PFSK-1 (cell line): ENCODE measurements at regions not wholly inside any gene's neighbourhood (a gene's known extent, or its start where the extent isn't known, plus 50 kb on each side); places are given as distances from the start of the nearest gene placed in this dataset.

Experiments
- FOXP2 ChIP-seq: optimal IDR thresholded peaks from 2 replicates; pipeline ENCODE3; 2011; ENCODE audit warnings: borderline replicate concordance, control low read depth, inconsistent platforms; ENCODE audit not compliant: insufficient read depth; ENCODE audit errors: extremely low read length, extremely low read depth
- POLR2AphosphoS5 ChIP-seq: IDR thresholded peaks from 2 replicates; pipeline ENCODE4 v1.6.1; 2012; ENCODE audit warnings: low read depth, mild to moderate bottlenecking, control low read depth, low read length, moderate library complexity
- REST ChIP-seq, 2 experiments: IDR thresholded peaks; 2 replicates each; pipeline versions ENCODE4 v1.6.1 to v1.8.0; 2011 to 2012; ENCODE audit warnings: low read depth in 2 of 2, low read length in 2 of 2, control low read depth in 1 of 2, inconsistent platforms in 1 of 2, mild to moderate bottlenecking in 1 of 2, moderate library complexity in 1 of 2; ENCODE audit not compliant: insufficient read depth in 1 of 2
- SIN3A ChIP-seq: IDR thresholded peaks from 2 replicates; pipeline ENCODE4 v1.6.1; 2012; ENCODE audit warnings: mild to moderate bottlenecking, low read length, moderate library complexity, borderline replicate concordance; ENCODE audit not compliant: insufficient read depth
- TAF1 ChIP-seq: IDR thresholded peaks from 2 replicates; pipeline ENCODE4 v1.6.1; 2012; ENCODE audit warnings: low read length, control low read depth, borderline replicate concordance; ENCODE audit not compliant: insufficient read depth

GRCh38 chr22:48631288-48631863 is 1196.3 kb downstream of the BRD1 start:
- TF ChIP-seq TAF1 = no peak
- TF ChIP-seq REST (IDR thresholded peaks at IDR 0.05; ENCODE audit: insufficient read depth in 1 of 2, low read depth in 2 of 2, low read length in 2 of 2) = no peak
- TF ChIP-seq SIN3A = no peak
- TF ChIP-seq FOXP2 = no peak

- TF ChIP-seq SIN3A (no peak), TAF1 (no peak), POLR2AphosphoS5 (no peak), REST (IDR thresholded peaks at IDR 0.05; ENCODE audit: insufficient read depth in 1 of 2, low read depth in 2 of 2, low read length in 2 of 2) (no peak), FOXP2 (no peak)
These were observed 1196.8 kb downstream of the BRD1 start for GRCh38 chr22:48630848-48631247.

- TF ChIP-seq REST (IDR thresholded peaks at IDR 0.05; ENCODE audit: insufficient read depth in 1 of 2, low read depth in 2 of 2, low read length in 2 of 2) (no peak), POLR2AphosphoS5 (no peak), FOXP2 (no peak), SIN3A (no peak), TAF1 (no peak)
These were observed 1197.3 kb downstream of the BRD1 start for GRCh38 chr22:48630433-48630754.

GRCh38 chr22:48629631-48630432 is 1197.8 kb downstream of the BRD1 start:
- TF ChIP-seq REST (IDR thresholded peaks at IDR 0.05; ENCODE audit: insufficient read depth in 1 of 2, low read depth in 2 of 2, low read length in 2 of 2) = no peak
- no peak for TF ChIP-seq POLR2AphosphoS5
- TF ChIP-seq FOXP2 = no peak
- TF ChIP-seq SIN3A = no peak
- TF ChIP-seq TAF1 = no peak
